H1 (cell line): ENCODE measurements at regions not wholly inside any gene's neighbourhood (a gene's known extent, or its start where the extent isn't known, plus 50 kb on each side); places are given as distances from the start of the nearest gene placed in this dataset.

Experiments
- CTCF ChIA-PET: fragments of 300-600 bp; sonication (Branson Sonifier 250); formaldehyde crosslinking; loops from one replicate; lab custom pipeline; 2021; ENCODE audit not compliant: partially characterized antibody; lab: Charles Lee
- POLR2A ChIA-PET: fragments of 300-600 bp; sonication (Branson Sonifier 250); formaldehyde crosslinking; loops from one replicate; lab custom pipeline; 2021; ENCODE audit warnings: inconsistent platforms; ENCODE audit not compliant: partially characterized antibody; lab: Charles Lee
- DNase-seq, 2 experiments: peaks; one replicate each; pipeline versions ENCODE4 v3.0.0 to v3.0.0-alpha.2; 2010 to 2022; ENCODE audit warnings: low spot score in 2 of 2, low read depth in 1 of 2, mixed read lengths in 1 of 2
- FAIRE-seq: peaks from 2 replicates; lab custom pipeline; 2011; peaks lifted over from hg19 to GRCh38; lab: Jason Lieb, UNC
- H2AFZ ChIP-seq: 2 replicates; pipeline ENCODE4 v1.8.1; 2012; ENCODE audit warnings: low read length, inconsistent platforms
- H2AK5ac ChIP-seq: 2 replicates; pipeline ENCODE4 v1.6.1; 2013; ENCODE audit warnings: low read depth, low read length
- H2BK120ac ChIP-seq: replicated peaks from 2 replicates; pipeline ENCODE3; 2013; ENCODE audit warnings: low read depth, low read length, inconsistent platforms
- H2BK12ac ChIP-seq: 2 replicates; pipeline ENCODE4 v1.6.1; 2013; ENCODE audit warnings: low read depth, low read length
- H2BK15ac ChIP-seq: 2 replicates; pipeline ENCODE4 v1.6.1; 2013; ENCODE audit warnings: low read length
- H2BK20ac ChIP-seq: 2 replicates; pipeline ENCODE4 v1.6.1; 2013; ENCODE audit warnings: low read length
- H2BK5ac ChIP-seq: 2 replicates; pipeline ENCODE4 v1.6.1; 2013; ENCODE audit warnings: low read depth, low read length
- H3K14ac ChIP-seq: 2 replicates; pipeline ENCODE4 v1.6.1; 2013; ENCODE audit warnings: inconsistent platforms; ENCODE audit not compliant: insufficient read length
- H3K18ac ChIP-seq: 2 replicates; pipeline ENCODE4 v1.6.1; 2013; ENCODE audit warnings: low read length; ENCODE audit errors: extremely low read depth
- H3K23ac ChIP-seq: 2 replicates; pipeline ENCODE4 v1.6.1; 2013; ENCODE audit warnings: inconsistent platforms; ENCODE audit not compliant: insufficient read length
- H3K23me2 ChIP-seq: 2 replicates; pipeline ENCODE4 v1.6.1; 2013; ENCODE audit warnings: low read depth, low read length
- H3K27ac ChIP-seq: 2 replicates; pipeline ENCODE4 v1.6.1; 2011; ENCODE audit warnings: low read depth, low read length, inconsistent platforms
- H3K27me3 ChIP-seq, 4 experiments: replicated peaks in 1 of 4; 1 replicate in 1 of 4; 2 replicates in 3 of 4; pipeline versions ENCODE4 v1.6.1 to v1.8.1; 2011 to 2013; ENCODE audit warnings: low read length in 3 of 4, mild to moderate bottlenecking in 3 of 4, inconsistent platforms in 2 of 4, mixed read lengths in 2 of 4, moderate library complexity in 1 of 4; ENCODE audit not compliant: control insufficient read depth in 3 of 4, insufficient read depth in 3 of 4; ENCODE audit errors: extremely low read depth in 1 of 4
- H3K36me3 ChIP-seq, 4 experiments: 2 replicates each; pipeline versions ENCODE4 v1.6.1 to v1.8.1; 2011 to 2013; ENCODE audit warnings: mild to moderate bottlenecking in 4 of 4, low read length in 3 of 4, moderate library complexity in 2 of 4, control low read depth in 1 of 4, inconsistent platforms in 1 of 4; ENCODE audit not compliant: insufficient read depth in 4 of 4, control insufficient read depth in 2 of 4
- H3K4ac ChIP-seq: replicated peaks from 2 replicates; pipeline ENCODE3; 2013; ENCODE audit warnings: low read length, low read depth, mixed read lengths, inconsistent platforms; ENCODE audit not compliant: insufficient read length
- H3K4me1 ChIP-seq, 4 experiments: replicated peaks in 1 of 4; 1 replicate in 1 of 4; 2 replicates in 3 of 4; pipeline versions ENCODE4 v1.6.1 to v1.8.1; 2011 to 2013; ENCODE audit warnings: low read length in 3 of 4, inconsistent platforms in 2 of 4, mixed read lengths in 1 of 4; ENCODE audit not compliant: insufficient read depth in 4 of 4, control insufficient read depth in 3 of 4
- H3K4me2 ChIP-seq, 2 experiments: 2 replicates each; pipeline versions ENCODE4 v1.6.1 to v1.8.1; 2011 to 2013; ENCODE audit warnings: low read depth in 2 of 2, low read length in 2 of 2, control low read depth in 1 of 2, inconsistent platforms in 1 of 2, mild to moderate bottlenecking in 1 of 2; ENCODE audit not compliant: insufficient read depth in 1 of 2
- H3K4me3 ChIP-seq, 4 experiments: fragments of 200-600, 300-600 bp in 1 of 4; sonication (generic), shearing (Covaris generic), sonication (Bioruptor Twin) in 1 of 4; 2 replicates each; pipeline versions ENCODE4 v1.5.1 to v1.8.1; 2011 to 2016; ENCODE audit warnings: low read length in 4 of 4, low read depth in 3 of 4, control low read depth in 2 of 4, inconsistent platforms in 2 of 4, mild to moderate bottlenecking in 2 of 4, mixed read lengths in 1 of 4, moderate library complexity in 1 of 4; ENCODE audit not compliant: insufficient read depth in 2 of 4; ENCODE audit errors: extremely low read depth in 1 of 4
- H3K56ac ChIP-seq: replicated peaks from 2 replicates; pipeline ENCODE3; 2013; ENCODE audit warnings: low read depth, mild to moderate bottlenecking, mixed read lengths, low read length, inconsistent platforms; ENCODE audit not compliant: insufficient read length
- H3K79me1 ChIP-seq: 2 replicates; pipeline ENCODE4 v1.6.1; 2013; ENCODE audit warnings: low read depth, low read length, control low read depth
- H3K79me2 ChIP-seq, 2 experiments: 2 replicates each; pipeline versions ENCODE4 v1.6.1 to v1.8.1; 2012 to 2013; ENCODE audit warnings: low read length in 2 of 2, mild to moderate bottlenecking in 2 of 2, inconsistent platforms in 1 of 2; ENCODE audit not compliant: insufficient read depth in 2 of 2, control insufficient read depth in 1 of 2
- H3K9ac ChIP-seq, 4 experiments: replicated peaks in 1 of 4; 1 replicate in 1 of 4; 2 replicates in 3 of 4; pipeline versions ENCODE4 v1.6.1 to v1.8.1; 2011 to 2013; ENCODE audit warnings: low read depth in 3 of 4, low read length in 3 of 4, control low read depth in 2 of 4, mild to moderate bottlenecking in 2 of 4, moderate library complexity in 2 of 4, inconsistent platforms in 1 of 4; ENCODE audit errors: extremely low read depth in 1 of 4
- H3K9me3 ChIP-seq, 2 experiments: 2 replicates each; pipeline versions ENCODE4 v1.6.1 to v1.8.1; 2012 to 2013; ENCODE audit warnings: mild to moderate bottlenecking in 2 of 2, moderate library complexity in 2 of 2, control low read depth in 1 of 2, inconsistent platforms in 1 of 2, low read depth in 1 of 2, low read length in 1 of 2, mixed read lengths in 1 of 2; ENCODE audit not compliant: insufficient read depth in 2 of 2
- H4K20me1 ChIP-seq, 2 experiments: replicated peaks in 1 of 2; 2 replicates each; pipeline versions ENCODE3 to v1.8.1; 2011 to 2013; ENCODE audit warnings: inconsistent platforms in 2 of 2, low read length in 2 of 2, mild to moderate bottlenecking in 1 of 2; ENCODE audit not compliant: insufficient read depth in 2 of 2, control insufficient read depth in 1 of 2
- H4K5ac ChIP-seq: 2 replicates; pipeline ENCODE4 v1.6.1; 2013; ENCODE audit warnings: low read length, low read depth, mixed read lengths, inconsistent platforms; ENCODE audit not compliant: insufficient read length
- H4K8ac ChIP-seq: 2 replicates; pipeline ENCODE4 v1.8.0; 2013; ENCODE audit warnings: mild to moderate bottlenecking, moderate library complexity, low read length, inconsistent platforms; ENCODE audit not compliant: insufficient read depth; ENCODE audit errors: extremely low read depth
- H4K91ac ChIP-seq: replicated peaks from 2 replicates; pipeline ENCODE3; 2013; ENCODE audit warnings: low read length, mixed read lengths, inconsistent platforms; ENCODE audit not compliant: insufficient read length
- ATF2 ChIP-seq: IDR thresholded peaks from 2 replicates; pipeline ENCODE4 v1.6.1; 2012; ENCODE audit warnings: low read length, inconsistent platforms
- BCL11A ChIP-seq, 2 experiments: IDR thresholded peaks; one replicate each; pipeline ENCODE4 v1.6.1; 2011; ENCODE audit warnings: low read depth in 2 of 2, low read length in 2 of 2, mild to moderate bottlenecking in 2 of 2
- BRCA1 ChIP-seq: IDR thresholded peaks from 2 replicates; pipeline ENCODE4 v1.6.1; 2012; ENCODE audit warnings: low read depth, low read length, improper control_type of control experiment
- CEBPB ChIP-seq: IDR thresholded peaks from 2 replicates; pipeline ENCODE4 v1.6.1; 2012; ENCODE audit warnings: low read depth, low read length
- CHD1 ChIP-seq: IDR thresholded peaks from 2 replicates; pipeline ENCODE4 v1.6.1; 2012; ENCODE audit warnings: low read depth, low read length, improper control_type of control experiment
- CREB1 ChIP-seq: IDR thresholded peaks from 2 replicates; pipeline ENCODE4 v1.6.1; 2012; ENCODE audit warnings: inconsistent platforms
- CTBP2 ChIP-seq: IDR thresholded peaks from 2 replicates; pipeline ENCODE4 v1.7.0; 2011; ENCODE audit warnings: borderline replicate concordance, mild to moderate bottlenecking, moderate library complexity, mixed read lengths, low read length; ENCODE audit not compliant: insufficient read depth, insufficient read length
- MAFK ChIP-seq: IDR thresholded peaks from 2 replicates; pipeline ENCODE4 v1.6.1; 2012; ENCODE audit warnings: low read depth, mild to moderate bottlenecking, improper control_type of control experiment, low read length
- NANOG ChIP-seq: IDR thresholded peaks from 2 replicates; pipeline ENCODE4 v1.6.1; 2011; ENCODE audit warnings: low read length, low read depth, mild to moderate bottlenecking, inconsistent platforms; ENCODE audit not compliant: insufficient read depth, poor library complexity, severe bottlenecking
- SP2 ChIP-seq: IDR thresholded peaks from 2 replicates; pipeline ENCODE4 v1.6.1; 2012; ENCODE audit warnings: mild to moderate bottlenecking, low read length, inconsistent platforms
- SP4 ChIP-seq: IDR thresholded peaks from 2 replicates; pipeline ENCODE4 v1.6.1; 2012; ENCODE audit warnings: low read length, inconsistent platforms
- TEAD4 ChIP-seq: IDR thresholded peaks from 2 replicates; pipeline ENCODE4 v1.6.1; 2012; ENCODE audit warnings: low read depth, low read length, inconsistent platforms, mixed read lengths
- WGBS, 2 experiments: shearing (Covaris generic) in 1 of 2; methylation state at CpG; one replicate each; pipeline versions ENCODE4 v1.1.6 to v1.1.7; 2013 to 2015; ENCODE audit warnings: low lambda C conversion rate in 2 of 2, mixed read lengths in 2 of 2, inconsistent platforms in 1 of 2, low coverage in 1 of 2, missing lambda C conversion rate in 1 of 2; ENCODE audit not compliant: insufficient replicate concordance in 2 of 2, insufficient coverage in 1 of 2, insufficient read length in 1 of 2; ENCODE audit errors: extremely low coverage in 1 of 2, missing lambda C conversion rate in 1 of 2; 5-methylcytosine and 5-hydroxymethylcytosine counted together

GRCh38 chr5:153919161-153919560, 119.5 kb downstream of the FAM114A2 start:
- H2AFZ ChIP-seq = no peak overlapping the region
- no peak overlapping the region for H2BK12ac ChIP-seq
- no peaks in the 10 kb centered on the region for H3K4me1 ChIP-seq
- H2AK5ac ChIP-seq = no peak overlapping the region
- H4K8ac ChIP-seq = no peak overlapping the region
- H3K9ac ChIP-seq = no peak overlapping the region
- no peak overlapping the region for H2BK20ac ChIP-seq
- no peaks in the 10 kb centered on the region for H3K79me2 ChIP-seq
- H3K4me2 ChIP-seq = no peak overlapping the region
- no peaks in the 10 kb centered on the region for H3K36me3 ChIP-seq
- H3K4me3 ChIP-seq = no peak overlapping the region
- H4K20me1 ChIP-seq = no peaks in the 10 kb centered on the region
- H2BK5ac ChIP-seq = no peak overlapping the region
- no peak for DNase-seq
- no peak overlapping the region for H3K23ac ChIP-seq
- H4K5ac ChIP-seq = no peak overlapping the region
- H3K18ac ChIP-seq = no peak overlapping the region
- POLR2A ChIA-PET = no interaction called here
- H2BK120ac ChIP-seq = no peak overlapping the region
- no peak for FAIRE-seq
- H3K23me2 ChIP-seq = no peaks in the 10 kb centered on the region
- no peaks in the 10 kb centered on the region for H3K79me1 ChIP-seq
- H3K9me3 ChIP-seq = no peaks in the 10 kb centered on the region
- no peak overlapping the region for H3K14ac ChIP-seq
- no peak overlapping the region for H3K56ac ChIP-seq
- CTCF ChIA-PET = interaction anchor here (0.5 to 1.4 kb wide), 4 partner anchors 8 to 412 kb away, joined by 3 to 4 read pairs (median 3); no protein-coding TSS in a partner anchor
- no peak overlapping the region for H3K27ac ChIP-seq
- H2BK15ac ChIP-seq = no peak overlapping the region
- H3K4ac ChIP-seq = no peak overlapping the region
- no peak overlapping the region for H4K91ac ChIP-seq
- WGBS, 2 experiments = 100% methylated on average over 1 of the region's 1 CpG; no CpG with 5 or more reads in 1 of the 2 experiments
- H3K27me3 ChIP-seq = no peaks in the 10 kb centered on the region
- TF ChIP-seq BRCA1 = no peak
- no peak for TF ChIP-seq CEBPB
- no peak for TF ChIP-seq TEAD4
- no peak for TF ChIP-seq CTBP2
- TF ChIP-seq ATF2 = no peak
- TF ChIP-seq CREB1 = no peak
- TF ChIP-seq BCL11A (IDR thresholded peaks at IDR 0.05; ENCODE audit: low read depth in 2 of 2, low read length in 2 of 2) = no peak
- TF ChIP-seq SP4 = no peak
- no peak for TF ChIP-seq SP2
- no peak for TF ChIP-seq MAFK
- no peak for TF ChIP-seq NANOG
- TF ChIP-seq CHD1 = no peak
